Right lobe of liver (tissue), 4 donors: ENCODE measurements at regions not wholly inside any gene's neighbourhood (a gene's known extent, or its start where the extent isn't known, plus 50 kb on each side); places are given as distances from the start of the nearest gene placed in this dataset.

Experiments used
- CTCF ChIP-seq, 4 donors: fragments of 200-600 bp in 3 of 4; fragments of 450-650 bp in 1 of 4; IDR thresholded peaks; one replicate each; pipeline versions ENCODE4 v1.5.1 to v1.8.0; 2016 to 2022; ENCODE audit warnings: antibody characterized with exemption in 4 of 4, mild to moderate bottlenecking in 2 of 4
- POLR2A ChIP-seq: fragments of 450-650 bp; IDR thresholded peaks from one replicate; pipeline ENCODE4 v1.6.1; 2017; ENCODE audit warnings: antibody characterized with exemption, mild to moderate bottlenecking
- donor health status: DM: no; HTN: no; CAD: no.
- donor health status: DM: no; HTN: no; CAD: no.
- donor health status: DM: no; HTN: yes; CAD: no.

GRCh38 chr2:31704561-31705212, 123.9 kb upstream of the SRD5A2 start:
- TF ChIP-seq CTCF (IDR thresholded peaks at IDR 0.05) (no peak), POLR2A (peak; percentile 18)
